ENCODE measurements at regions not wholly inside any gene's neighbourhood (a gene's known extent, or its start where the extent isn't known, plus 50 kb on each side); places are given as distances from the start of the nearest gene placed in this dataset.

GRCh38 chr13:54367639-54368271 is 1339.1 kb downstream of the OLFM4 start:
- TF ChIP-seq POLR2A (IDR thresholded peaks at IDR 0.05) = no peak
- TF ChIP-seq, protein P1, sequence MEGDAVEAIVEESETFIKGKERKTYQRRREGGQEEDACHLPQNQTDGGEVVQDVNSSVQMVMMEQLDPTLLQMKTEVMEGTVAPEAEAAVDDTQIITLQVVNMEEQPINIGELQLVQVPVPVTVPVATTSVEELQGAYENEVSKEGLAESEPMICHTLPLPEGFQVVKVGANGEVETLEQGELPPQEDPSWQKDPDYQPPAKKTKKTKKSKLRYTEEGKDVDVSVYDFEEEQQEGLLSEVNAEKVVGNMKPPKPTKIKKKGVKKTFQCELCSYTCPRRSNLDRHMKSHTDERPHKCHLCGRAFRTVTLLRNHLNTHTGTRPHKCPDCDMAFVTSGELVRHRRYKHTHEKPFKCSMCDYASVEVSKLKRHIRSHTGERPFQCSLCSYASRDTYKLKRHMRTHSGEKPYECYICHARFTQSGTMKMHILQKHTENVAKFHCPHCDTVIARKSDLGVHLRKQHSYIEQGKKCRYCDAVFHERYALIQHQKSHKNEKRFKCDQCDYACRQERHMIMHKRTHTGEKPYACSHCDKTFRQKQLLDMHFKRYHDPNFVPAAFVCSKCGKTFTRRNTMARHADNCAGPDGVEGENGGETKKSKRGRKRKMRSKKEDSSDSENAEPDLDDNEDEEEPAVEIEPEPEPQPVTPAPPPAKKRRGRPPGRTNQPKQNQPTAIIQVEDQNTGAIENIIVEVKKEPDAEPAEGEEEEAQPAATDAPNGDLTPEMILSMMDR (IDR thresholded peaks at IDR 0.05) = no peak
- Histone ChIP-seq H3K27ac (no peak overlapping the region), H3K27me3 (no peaks in the 10 kb centered on the region), H3K4me3 (no peak overlapping the region), H3K36me3 (no peaks in the 10 kb centered on the region), H3K9me3 (no peaks in the 10 kb centered on the region), H3K4me1 (no peaks in the 10 kb centered on the region)
- DNase-seq = no peak

GRCh38 chr13:54368387-54368786 is 1339.8 kb downstream of the OLFM4 start:
- TF ChIP-seq, protein P1 (IDR thresholded peaks at IDR 0.05) = no peak
- no peak for TF ChIP-seq POLR2A (IDR thresholded peaks at IDR 0.05)
- no peak for DNase-seq
- no peak overlapping the region for H3K4me3 ChIP-seq
- H3K36me3 ChIP-seq = no peaks in the 10 kb centered on the region
- H3K4me1 ChIP-seq = no peaks in the 10 kb centered on the region
- H3K9me3 ChIP-seq = no peaks in the 10 kb centered on the region
- no peak overlapping the region for H3K27ac ChIP-seq
- no peaks in the 10 kb centered on the region for H3K27me3 ChIP-seq

- DNase-seq = no peak
- H3K4me1 ChIP-seq = no peaks in the 10 kb centered on the region
- H3K36me3 ChIP-seq = no peaks in the 10 kb centered on the region
- H3K4me3 ChIP-seq = no peak overlapping the region
- no peaks in the 10 kb centered on the region for H3K9me3 ChIP-seq
- H3K27me3 ChIP-seq = no peaks in the 10 kb centered on the region
- no peak for TF ChIP-seq POLR2A (IDR thresholded peaks at IDR 0.05)
- TF ChIP-seq, protein P1 (IDR thresholded peaks at IDR 0.05) = no peak
- H3K27ac ChIP-seq = no peak overlapping the region
Measured at GRCh38 chr13:54373211-54373610, 1344.6 kb downstream of the OLFM4 start.

DNA sequence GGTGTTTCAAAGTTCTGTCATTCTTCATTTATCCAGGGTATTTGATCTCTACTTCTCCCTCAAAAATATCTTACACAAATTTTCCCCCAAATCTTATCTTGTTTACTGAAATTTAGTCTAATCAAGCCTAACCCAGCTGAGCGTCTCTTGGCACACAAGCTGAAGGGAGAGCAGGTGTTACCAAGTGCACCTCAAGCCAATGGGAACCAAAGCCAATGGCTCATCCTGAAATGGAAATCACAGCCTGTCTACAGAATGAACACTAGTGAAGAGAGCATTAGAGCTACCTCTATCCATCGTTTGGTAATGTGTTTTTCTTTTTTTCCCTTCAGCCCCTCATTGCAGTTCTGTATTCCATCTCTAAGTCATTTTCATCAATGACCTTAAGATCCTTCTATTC is 1350.8 kb downstream of the OLFM4 start:
- Histone ChIP-seq H3K27me3 (no peaks in the 10 kb centered on the region), H3K4me3 (no peak overlapping the region), H3K36me3 (no peaks in the 10 kb centered on the region), H3K9me3 (no peaks in the 10 kb centered on the region), H3K4me1 (no peaks in the 10 kb centered on the region), H3K27ac (no peak overlapping the region)
- TF ChIP-seq POLR2A (IDR thresholded peaks at IDR 0.05) = no peak
- TF ChIP-seq, protein P1 (IDR thresholded peaks at IDR 0.05) = no peak
- no peak for DNase-seq

- Histone ChIP-seq H3K4me1 (no peaks in the 10 kb centered on the region), H3K27me3 (no peaks in the 10 kb centered on the region), H3K9me3 (no peaks in the 10 kb centered on the region), H3K36me3 (no peaks in the 10 kb centered on the region), H3K27ac (no peak overlapping the region), H3K4me3 (no peak overlapping the region)
- no peak for TF ChIP-seq POLR2A (IDR thresholded peaks at IDR 0.05)
- TF ChIP-seq, protein P1 (IDR thresholded peaks at IDR 0.05) = no peak
- no peak for DNase-seq
Measured at GRCh38 chr13:54383604-54384003, 1355.0 kb downstream of the OLFM4 start.

- no peak for DNase-seq
- H3K27ac ChIP-seq = no peak overlapping the region
- H3K27me3 ChIP-seq = no peaks in the 10 kb centered on the region
- no peaks in the 10 kb centered on the region for H3K4me1 ChIP-seq
- TF ChIP-seq, protein P1 (IDR thresholded peaks at IDR 0.05) = no peak
- no peak for TF ChIP-seq POLR2A (IDR thresholded peaks at IDR 0.05)
- no peak overlapping the region for H3K4me3 ChIP-seq
- no peaks in the 10 kb centered on the region for H3K36me3 ChIP-seq
- no peaks in the 10 kb centered on the region for H3K9me3 ChIP-seq
Measured at GRCh38 chr13:54387625-54388024, 1359.0 kb downstream of the OLFM4 start.

All from Peyer's patch (tissue), 4 donors.